ENCODE measurements at regions not wholly inside any gene's neighbourhood (a gene's known extent, or its start where the extent isn't known, plus 50 kb on each side); places are given as distances from the start of the nearest gene placed in this dataset.

GRCh38 chr13:65063753-65064152 is 2166.4 kb downstream of the PCDH9 start:
- TF ChIP-seq POLR2A (IDR thresholded peaks at IDR 0.05) (no peak), CTCF (IDR thresholded peaks at IDR 0.05 in 4 of 5, conservative IDR thresholded peaks at IDR 0.05 in 1 of 5) (no peak)

Measured in gastrocnemius medialis (tissue), 4 donors.